ENCODE measurements at regions not wholly inside any gene's neighbourhood (a gene's known extent, or its start where the extent isn't known, plus 50 kb on each side); places are given as distances from the start of the nearest gene placed in this dataset.
A peak's percentile ranks its signal among the peaks of the same experiment; 100 is the strongest.

- H3K14ac ChIP-seq (ENCODE audit: insufficient read length): no peak overlapping the region
- H3K56ac ChIP-seq (replicated peaks; ENCODE audit: insufficient read length, low read depth, low read length): no peak overlapping the region
- no peak overlapping the region for H2BK20ac ChIP-seq (ENCODE audit: low read length)
- H3K4me1 ChIP-seq (replicated peaks in 1 of 4; ENCODE audit: control insufficient read depth in 3 of 4, insufficient read depth in 4 of 4, low read length in 3 of 4): no peaks in the 10 kb centered on the region
- no peaks in the 10 kb centered on the region for H3K79me2 ChIP-seq (ENCODE audit: control insufficient read depth in 1 of 2, insufficient read depth in 2 of 2, low read length in 2 of 2)
- no peak overlapping the region for H3K4ac ChIP-seq (replicated peaks; ENCODE audit: insufficient read length, low read depth, low read length)
- FAIRE-seq: no peak
- H3K27ac ChIP-seq (ENCODE audit: low read depth, low read length): no peak overlapping the region
- no peak overlapping the region for H3K4me2 ChIP-seq (ENCODE audit: insufficient read depth in 1 of 2, low read depth in 2 of 2, low read length in 2 of 2)
- H4K20me1 ChIP-seq (replicated peaks in 1 of 2; ENCODE audit: control insufficient read depth in 1 of 2, insufficient read depth in 2 of 2, low read length in 2 of 2): no peaks in the 10 kb centered on the region
- H3K27me3 ChIP-seq (replicated peaks in 1 of 4; ENCODE audit: control insufficient read depth in 3 of 4, extremely low read depth in 1 of 4, insufficient read depth in 3 of 4, low read length in 3 of 4): no peaks in the 10 kb centered on the region
- H2BK12ac ChIP-seq (ENCODE audit: low read depth, low read length): no peak overlapping the region
- WGBS, 2 experiments (ENCODE audit: extremely low coverage in 1 of 2, insufficient coverage in 1 of 2, insufficient read length in 1 of 2, insufficient replicate concordance in 2 of 2, low coverage in 1 of 2, low lambda C conversion rate in 2 of 2, missing lambda C conversion rate in 1 of 2): 90% methylated on average over 1 of the region's 1 CpG; no CpG with 5 or more reads in 1 of the 2 experiments
- no peak overlapping the region for H4K5ac ChIP-seq (ENCODE audit: insufficient read length, low read depth, low read length)
- no peaks in the 10 kb centered on the region for H3K23me2 ChIP-seq (ENCODE audit: low read depth, low read length)
- no peak overlapping the region for H4K91ac ChIP-seq (replicated peaks; ENCODE audit: insufficient read length, low read length)
- no peak for DNase-seq (ENCODE audit: low read depth in 1 of 2, low spot score in 2 of 2)
- H3K18ac ChIP-seq (ENCODE audit: extremely low read depth, low read length): no peak overlapping the region
- no peak overlapping the region for H2BK15ac ChIP-seq (ENCODE audit: low read length)
- no peak overlapping the region for H2BK120ac ChIP-seq (replicated peaks; ENCODE audit: low read depth, low read length)
- H2AFZ ChIP-seq (ENCODE audit: low read length): no peak overlapping the region
- no peak for TF ChIP-seq FOSL1 (IDR thresholded peaks at IDR 0.05; ENCODE audit: insufficient read depth, low read depth, low read length)
- no peak for TF ChIP-seq CBX5 (IDR thresholded peaks at IDR 0.05; ENCODE audit: low read depth, low read length)
- peak; percentile 12 to 54 (median 40) for TF ChIP-seq CTCF (IDR thresholded peaks at IDR 0.05; ENCODE audit: control extremely low read depth in 1 of 3, insufficient read depth in 1 of 3, low read depth in 1 of 3, low read length in 3 of 3)
- peak; percentile 28 to 48; a peak in 3 of 4 replicates for TF ChIP-seq RAD21 (IDR thresholded peaks at IDR 0.05 in 1 of 2, conservative IDR thresholded peaks at IDR 0.05 in 1 of 2; ENCODE audit: low read depth in 2 of 2, low read length in 2 of 2)
- no peaks in the 10 kb centered on the region for H3K9me3 ChIP-seq (ENCODE audit: insufficient read depth in 2 of 2, low read depth in 1 of 2, low read length in 1 of 2)
- no peak overlapping the region for H4K8ac ChIP-seq (ENCODE audit: extremely low read depth, insufficient read depth, low read length)
- no peak overlapping the region for H3K4me3 ChIP-seq (ENCODE audit: extremely low read depth in 1 of 4, insufficient read depth in 2 of 4, low read depth in 3 of 4, low read length in 4 of 4)
- H2BK5ac ChIP-seq (ENCODE audit: low read depth, low read length): no peak overlapping the region
- H3K9ac ChIP-seq (replicated peaks in 1 of 4; ENCODE audit: extremely low read depth in 1 of 4, low read depth in 3 of 4, low read length in 3 of 4): no peak overlapping the region
- H3K79me1 ChIP-seq (ENCODE audit: low read depth, low read length): no peaks in the 10 kb centered on the region
- H2AK5ac ChIP-seq (ENCODE audit: low read depth, low read length): no peak overlapping the region
- CTCF ChIA-PET (ENCODE audit: partially characterized antibody): interaction anchor here (1.0 to 1.7 kb wide), 2 partner anchors 13 to 615 kb away, joined by 3 read pairs; no protein-coding TSS in a partner anchor
- no peak overlapping the region for H3K23ac ChIP-seq (ENCODE audit: insufficient read length)
- no peaks in the 10 kb centered on the region for H3K36me3 ChIP-seq (ENCODE audit: control insufficient read depth in 2 of 4, insufficient read depth in 4 of 4, low read length in 3 of 4)
- POLR2A ChIA-PET (ENCODE audit: partially characterized antibody): no interaction called here
Measured at GRCh38 chr5:76016258-76016657, 66.9 kb upstream of the SV2C start.

Measured in H1 (cell line).